ENCODE measurements at regions not wholly inside any gene's neighbourhood (a gene's known extent, or its start where the extent isn't known, plus 50 kb on each side); places are given as distances from the start of the nearest gene placed in this dataset.

DNA sequence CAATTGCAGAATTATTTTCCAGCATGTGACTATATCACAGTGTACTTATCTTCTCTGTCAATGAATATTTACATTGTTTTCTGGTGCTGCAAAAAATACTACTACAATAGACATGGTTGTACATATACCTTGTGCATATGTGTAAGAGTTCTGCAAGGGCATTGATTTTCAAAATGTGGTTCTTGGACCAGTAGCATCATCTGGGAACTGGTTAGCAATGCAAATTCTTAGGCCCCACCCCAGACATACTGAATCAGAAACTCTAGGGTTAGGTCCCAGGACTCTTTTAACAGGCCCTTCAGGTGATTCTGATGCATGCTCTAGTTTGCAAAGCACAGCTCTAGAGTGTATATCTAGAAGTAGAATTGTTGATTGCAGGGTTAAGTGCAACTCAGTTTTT lies 292.3 kb downstream of the ZNF621 start:
- DNase-seq (ENCODE audit: low read depth) = no peak

DNA sequence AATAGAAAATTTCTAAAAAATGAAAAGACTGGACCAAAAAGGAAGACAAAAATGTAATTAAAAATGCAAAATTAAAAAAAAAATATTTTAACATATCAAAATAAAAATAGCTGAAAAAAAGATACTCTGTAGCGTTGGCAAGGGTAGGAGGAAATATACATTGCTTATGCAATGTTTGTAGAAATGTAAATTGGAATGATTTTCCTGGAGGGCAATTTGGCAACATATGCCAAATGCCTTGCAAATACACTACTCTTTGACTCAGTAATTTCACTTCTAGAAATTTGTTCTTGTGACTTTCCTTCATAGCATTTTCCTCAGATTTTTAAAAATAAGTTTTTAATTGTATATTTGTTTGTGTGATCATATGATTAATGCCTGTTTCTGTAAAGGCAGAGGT lies 296.6 kb downstream of the ZNF621 start:
- no peak for DNase-seq (ENCODE audit: low read depth)

DNA sequence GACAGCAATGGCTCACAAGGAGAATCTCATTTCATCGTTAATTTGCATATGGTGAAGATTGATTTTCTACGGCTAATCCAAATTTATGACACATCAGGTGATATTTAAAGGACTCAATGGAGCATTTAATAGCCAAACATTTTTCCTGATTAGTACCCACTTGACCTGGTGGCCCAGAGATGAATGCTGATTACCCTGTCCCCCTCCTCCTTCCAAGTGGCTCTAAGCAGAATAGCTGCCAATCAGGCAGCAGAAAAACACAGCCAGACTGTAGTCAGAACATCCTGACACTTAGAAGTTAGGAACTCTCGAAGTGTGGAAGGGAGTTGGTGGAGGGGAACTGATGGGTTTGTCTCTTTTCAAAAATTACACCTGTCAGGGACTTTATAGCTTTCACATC lies 302.5 kb downstream of the ZNF621 start:
- no peak for DNase-seq (ENCODE audit: low read depth)

- DNase-seq (ENCODE audit: low read depth) = no peak
Observed at GRCh38 chr3:40827942-40828688, 303.4 kb downstream of the ZNF621 start.

GRCh38 chr3:40828741-40829415 lies 304.1 kb downstream of the ZNF621 start:
- no peak for DNase-seq (ENCODE audit: low read depth)

DNA sequence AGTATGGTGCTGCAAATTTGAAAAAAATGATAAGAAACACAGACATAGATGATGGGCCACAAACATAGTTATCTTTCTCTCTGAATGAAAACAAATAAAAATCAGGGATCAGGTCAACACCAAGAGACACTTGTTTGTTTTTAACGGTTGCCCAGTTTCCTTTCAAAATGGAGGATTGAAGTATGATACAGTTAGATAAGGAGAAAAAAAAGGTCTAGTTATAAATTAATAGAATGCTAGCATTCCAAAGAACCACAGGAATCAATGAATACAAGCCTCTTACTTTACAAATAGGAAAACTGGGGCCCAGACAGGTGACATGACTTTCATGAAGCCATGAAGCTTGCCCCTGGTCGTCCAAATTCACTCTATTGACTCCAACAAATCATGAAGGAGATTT lies 305.1 kb downstream of the ZNF621 start:
- DNase-seq (ENCODE audit: low read depth) = no peak

GRCh38 chr3:40837300-40837699 lies 312.5 kb downstream of the ZNF621 start:
- DNase-seq (ENCODE audit: low read depth) = no peak

DNA sequence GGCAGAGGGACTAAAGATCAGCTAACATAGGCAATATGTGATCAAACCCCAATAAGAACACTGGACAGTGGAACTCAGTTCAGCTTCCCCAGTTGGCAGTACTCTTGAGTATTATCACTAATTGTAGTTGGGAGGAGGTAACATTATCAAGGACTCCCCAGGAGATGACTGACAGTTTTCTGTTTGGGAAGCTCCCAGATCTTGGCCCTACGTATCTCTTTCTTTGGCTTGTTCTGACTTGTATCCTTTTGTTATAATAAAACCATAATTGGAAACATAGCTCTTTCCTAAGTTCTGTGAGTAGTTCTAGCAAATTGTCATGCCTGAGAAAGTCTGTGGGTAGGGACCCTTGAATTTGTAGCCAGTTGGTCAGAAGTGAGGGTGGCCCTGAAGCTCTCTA lies 316.4 kb downstream of the ZNF621 start:
- DNase-seq (ENCODE audit: low read depth) = no peak

- DNase-seq (ENCODE audit: low read depth) = no peak
Observed at GRCh38 chr3:40841570-40842109, 316.9 kb downstream of the ZNF621 start.

DNA sequence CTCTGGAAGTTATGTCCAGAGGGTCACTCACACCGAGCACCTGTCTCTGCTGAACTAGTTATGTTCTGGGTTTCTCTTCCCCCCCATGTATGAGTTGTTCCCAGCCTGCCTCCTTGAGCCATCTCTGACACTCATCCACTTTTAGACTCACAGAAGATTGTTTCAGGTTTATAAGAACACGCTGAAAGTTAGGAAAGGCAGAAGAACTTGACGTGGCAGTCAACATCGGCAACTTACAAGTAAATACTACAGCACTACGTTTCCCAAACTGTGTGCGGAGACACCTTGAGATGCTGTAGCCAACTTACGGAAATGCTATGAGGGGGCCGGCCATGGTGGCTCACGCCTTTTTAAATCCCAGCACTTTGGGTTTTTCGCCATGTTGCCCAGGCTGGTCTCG lies 318.0 kb downstream of the ZNF621 start:
- no peak for DNase-seq (ENCODE audit: low read depth)

DNA sequence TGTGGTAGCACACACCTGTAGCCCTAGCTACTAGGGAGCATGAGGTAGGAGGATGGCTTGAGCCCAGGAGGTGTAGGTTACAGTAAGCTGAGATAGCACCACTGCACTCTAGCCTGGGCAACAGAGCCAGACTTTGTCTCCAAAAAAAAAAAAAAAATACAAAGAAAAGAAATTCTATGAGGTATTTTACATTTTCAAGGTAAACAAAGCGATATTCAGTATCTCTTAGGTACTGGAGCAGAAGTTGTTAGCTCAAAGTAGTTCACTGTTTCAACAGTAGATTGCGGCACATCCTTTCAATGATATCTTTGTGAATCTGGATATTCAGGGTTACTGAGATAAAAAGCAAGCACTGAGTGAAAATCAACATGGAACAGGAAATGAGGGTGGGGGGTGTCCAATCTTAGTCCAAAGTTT lies 318.5 kb downstream of the ZNF621 start:
- no peak for DNase-seq (ENCODE audit: low read depth)

DNA sequence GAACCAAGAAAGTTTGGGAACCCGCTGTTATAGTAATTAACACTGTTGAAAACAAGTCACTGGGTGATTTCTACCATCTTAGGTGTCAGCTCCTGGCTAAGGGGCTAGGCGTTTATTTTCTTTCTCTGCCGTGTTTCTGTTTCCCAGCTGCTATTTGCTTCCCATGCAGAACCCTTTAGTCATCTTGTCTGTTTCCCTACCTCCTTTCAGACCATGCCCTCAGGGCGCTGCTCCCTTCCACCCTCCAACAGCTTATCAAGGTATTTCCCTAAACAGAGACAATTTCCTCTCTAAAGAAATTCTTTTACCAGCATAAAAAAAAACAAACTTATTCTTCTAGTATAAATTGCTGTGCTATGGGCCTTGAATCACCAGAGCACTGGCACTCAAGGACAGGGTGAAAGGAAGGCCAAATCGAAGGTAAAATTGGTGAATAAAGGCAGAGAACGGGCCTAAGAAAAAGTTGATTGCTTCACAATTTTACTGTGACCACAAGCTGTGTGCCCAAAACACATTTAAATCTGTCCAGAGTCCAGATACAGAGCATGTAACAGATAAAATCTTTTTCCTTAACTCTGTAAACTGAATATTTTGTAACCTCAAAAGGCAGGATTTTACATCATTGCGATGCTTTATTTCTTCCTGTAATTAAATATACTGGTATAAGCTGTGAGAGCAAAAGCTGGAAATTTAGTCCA lies 319.2 kb downstream of the ZNF621 start:
- no peak for DNase-seq (ENCODE audit: low read depth)

- DNase-seq (ENCODE audit: low read depth) = no peak
Observed at GRCh38 chr3:40844896-40845295, 320.1 kb downstream of the ZNF621 start.

GRCh38 chr3:40845447-40845846 lies 320.7 kb downstream of the ZNF621 start:
- DNase-seq (ENCODE audit: low read depth) = no peak

- no peak for DNase-seq (ENCODE audit: low read depth)
Observed at GRCh38 chr3:40845916-40846315, 321.2 kb downstream of the ZNF621 start.

- no peak for DNase-seq (ENCODE audit: low read depth)
Observed at GRCh38 chr3:40846451-40846850, 321.7 kb downstream of the ZNF621 start.

DNA sequence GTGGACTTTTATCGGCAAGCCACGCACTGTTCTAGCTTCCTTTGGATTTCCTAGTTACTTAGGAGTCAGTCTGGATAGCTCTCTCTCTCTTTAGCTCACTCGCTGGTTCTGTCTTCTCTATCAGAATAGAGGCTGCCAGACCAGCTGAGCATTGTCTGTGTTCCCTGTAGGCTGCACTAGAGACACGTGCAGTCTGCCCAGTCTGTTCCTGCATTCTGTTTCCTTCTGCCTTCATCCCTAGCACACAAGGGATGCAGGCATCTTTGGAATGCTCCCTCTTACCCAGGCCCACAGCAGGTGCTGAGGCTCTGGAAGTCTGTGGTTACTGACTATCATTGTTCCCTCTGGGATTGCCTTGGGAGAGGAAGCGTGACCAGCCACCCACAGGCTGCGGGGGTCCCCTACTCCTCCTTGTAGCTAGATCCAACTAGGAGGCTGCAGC lies 322.8 kb downstream of the ZNF621 start:
- DNase-seq (ENCODE audit: low read depth) = no peak

- DNase-seq (ENCODE audit: low read depth) = no peak
Observed at GRCh38 chr3:40848421-40848820, 323.7 kb downstream of the ZNF621 start.

DNA sequence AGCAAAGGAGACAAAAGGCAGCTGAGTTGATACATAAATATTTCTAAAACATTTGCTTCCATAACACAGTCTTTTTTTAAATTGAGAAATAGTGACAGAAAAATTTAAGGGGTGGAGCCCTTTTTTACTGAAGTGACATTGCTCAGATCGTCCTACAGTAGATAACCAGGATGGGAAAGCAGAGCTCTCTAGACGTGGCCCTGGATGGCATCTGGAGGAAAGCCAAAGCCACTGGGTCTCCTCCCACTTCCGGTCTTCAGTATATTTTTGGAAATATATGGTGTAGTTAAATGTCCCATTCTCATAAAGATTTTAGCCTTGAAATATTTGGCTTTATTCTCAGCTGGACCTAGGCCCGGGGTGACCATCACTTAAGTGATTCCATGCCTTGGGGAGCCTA lies 326.1 kb downstream of the ZNF621 start:
- no peak for DNase-seq (ENCODE audit: low read depth)

- DNase-seq (ENCODE audit: low read depth) = no peak
Observed at GRCh38 chr3:40851836-40852235, 327.1 kb downstream of the ZNF621 start.

- no peak for DNase-seq (ENCODE audit: low read depth)
Observed at GRCh38 chr3:40852712-40853111, 328.0 kb downstream of the ZNF621 start.

DNA sequence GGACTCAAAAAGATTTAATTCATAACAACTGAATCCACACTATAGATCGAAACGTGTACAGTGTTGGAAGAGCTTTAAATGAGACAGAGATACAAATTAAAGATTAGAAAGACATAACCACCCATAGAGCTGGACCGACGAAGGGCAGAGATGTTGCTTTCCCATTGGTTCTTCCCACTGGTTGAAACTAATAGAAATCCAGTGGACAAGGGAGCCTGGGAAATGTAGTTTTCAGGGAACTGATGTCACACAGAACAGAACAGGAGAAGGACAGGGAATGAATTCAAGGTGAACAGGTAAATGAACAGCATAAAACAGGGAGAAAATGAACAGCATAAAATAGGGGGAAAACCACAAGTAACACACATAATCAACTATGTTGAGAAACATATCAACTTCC lies 328.7 kb downstream of the ZNF621 start:
- DNase-seq (ENCODE audit: low read depth) = no peak

- no peak for DNase-seq (ENCODE audit: low read depth)
Observed at GRCh38 chr3:40855871-40856270, 331.1 kb downstream of the ZNF621 start.

Data from activated T-helper 9 cell treated with anti-CD3 and anti-CD28 coated beads, Interleukin-2, amount 50 U/mL, for 16 hours (primary cell).